SK-N-MC (cell line): ENCODE measurements at regions not wholly inside any gene's neighbourhood (a gene's known extent, or its start where the extent isn't known, plus 50 kb on each side); places are given as distances from the start of the nearest gene placed in this dataset.

Source experiments
- DNase-seq: peaks from one replicate; pipeline ENCODE4 v3.0.0-alpha.2; 2011; ENCODE audit warnings: low read depth, low spot score
- H3K27ac ChIP-seq: fragments of 200-600 bp; sonication (generic); 2 replicates; pipeline ENCODE4 v1.5.1; 2016; ENCODE audit warnings: mixed run types
- H3K36me3 ChIP-seq: fragments of 200-600 bp; sonication (generic); 2 replicates; pipeline ENCODE4 v1.6.1; 2017; ENCODE audit warnings: antibody characterized with exemption, low read length, mixed read lengths; ENCODE audit not compliant: insufficient read depth
- H3K4me3 ChIP-seq: fragments of 200-600 bp; sonication (generic); 2 replicates; pipeline ENCODE4 v1.5.1; 2016
- H3K9ac ChIP-seq: fragments of 200-600 bp; sonication (generic); 2 replicates; pipeline ENCODE4 v1.8.0; 2017; ENCODE audit warnings: mixed run types, mixed read lengths; ENCODE audit not compliant: insufficient read length
- H3K9me3 ChIP-seq: fragments of 200-600 bp; sonication (generic); 2 replicates; pipeline ENCODE4 v1.6.1; 2017; ENCODE audit warnings: low read depth, mild to moderate bottlenecking, antibody characterized with exemption, low read length, moderate library complexity, mixed read lengths
- EZH2 ChIP-seq: fragments of 200-600 bp; sonication (generic); IDR thresholded peaks from one replicate; pipeline ENCODE4 v1.6.1; 2017; ENCODE audit warnings: antibody characterized with exemption
- FOXP2 ChIP-seq: optimal IDR thresholded peaks from 2 replicates; pipeline ENCODE3; 2011; ENCODE audit warnings: mild to moderate bottlenecking, moderate library complexity; ENCODE audit not compliant: insufficient read depth; ENCODE audit errors: extremely low read length, control extremely low read depth
- POLR2AphosphoS5 ChIP-seq: IDR thresholded peaks from 2 replicates; pipeline ENCODE4 v1.6.1; 2012; ENCODE audit warnings: mild to moderate bottlenecking, low read depth, low read length, borderline replicate concordance

DNA sequence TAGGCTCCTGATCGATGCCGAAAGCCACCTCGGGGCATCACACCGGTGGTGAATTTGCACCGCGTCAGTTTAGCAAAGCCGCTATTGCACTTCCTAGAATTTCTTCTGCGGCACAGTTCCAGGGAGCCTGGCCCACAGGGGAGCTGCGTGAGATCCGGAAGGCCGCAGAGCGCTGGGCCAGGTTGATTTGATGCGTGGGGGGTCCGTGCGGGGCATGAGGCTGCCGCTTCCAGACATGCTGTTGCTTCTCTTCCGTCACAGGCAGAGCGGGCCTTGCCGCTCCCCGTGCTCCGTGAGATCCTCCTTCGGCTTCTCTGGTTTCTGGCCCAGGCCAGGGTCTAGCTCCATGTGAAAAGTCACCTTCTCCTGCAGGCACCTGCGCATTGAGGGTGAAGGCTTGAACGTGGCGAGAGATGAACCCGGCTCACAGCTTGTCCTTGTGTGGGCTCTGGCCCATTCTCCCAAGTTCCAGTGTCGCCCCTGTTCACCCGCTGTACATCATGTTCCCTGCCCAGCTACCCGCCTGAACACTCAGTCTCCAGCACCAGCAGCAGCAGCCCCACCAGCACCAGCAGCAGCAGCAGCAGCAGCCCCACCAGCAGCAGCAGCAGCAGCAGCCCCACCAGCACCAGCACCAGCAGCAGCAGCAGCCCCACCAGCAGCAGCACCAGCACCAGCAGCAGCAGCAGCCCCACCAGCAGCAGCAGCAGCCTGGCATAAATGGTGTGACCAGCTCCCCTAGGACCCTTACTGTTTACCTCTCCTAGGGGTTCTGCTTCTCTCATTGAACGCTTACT is 131.2 kb downstream of the TRIML1 start:
- H3K36me3 ChIP-seq, result no peaks in the 10 kb centered on the region
- H3K9me3 ChIP-seq, result no peaks in the 10 kb centered on the region
- H3K4me3 ChIP-seq, result no peak overlapping the region
- DNase-seq, result no peak
- no peak for TF ChIP-seq FOXP2
- TF ChIP-seq EZH2, result no peak
- TF ChIP-seq POLR2AphosphoS5, result no peak
- H3K27ac ChIP-seq, result no peak overlapping the region
- no peak overlapping the region for H3K9ac ChIP-seq

GRCh38 chr4:188275686-188276085 is 136.4 kb downstream of the TRIML1 start:
- Histone ChIP-seq H3K9me3 (no peaks in the 10 kb centered on the region), H3K4me3 (no peak overlapping the region), H3K36me3 (no peaks in the 10 kb centered on the region), H3K27ac (no peak overlapping the region), H3K9ac (no peak overlapping the region)
- no peak for TF ChIP-seq FOXP2
- TF ChIP-seq POLR2AphosphoS5, result no peak
- TF ChIP-seq EZH2, result no peak
- DNase-seq, result no peak

GRCh38 chr4:188279184-188279583 is 139.9 kb downstream of the TRIML1 start:
- H3K9me3 ChIP-seq, result no peaks in the 10 kb centered on the region
- no peak overlapping the region for H3K4me3 ChIP-seq
- no peak for TF ChIP-seq EZH2
- TF ChIP-seq FOXP2, result no peak
- no peak overlapping the region for H3K27ac ChIP-seq
- no peaks in the 10 kb centered on the region for H3K36me3 ChIP-seq
- H3K9ac ChIP-seq, result no peak overlapping the region
- DNase-seq, result no peak

- Histone ChIP-seq H3K4me3 (no peak overlapping the region), H3K9me3 (no peaks in the 10 kb centered on the region), H3K36me3 (no peaks in the 10 kb centered on the region), H3K27ac (no peak overlapping the region), H3K9ac (no peak overlapping the region)
- TF ChIP-seq POLR2AphosphoS5, result no peak
- no peak for TF ChIP-seq FOXP2
- TF ChIP-seq EZH2, result no peak
- DNase-seq, result no peak
Observed at GRCh38 chr4:188282471-188283232, 143.4 kb downstream of the TRIML1 start.

GRCh38 chr4:188287169-188287894 is 148.1 kb downstream of the TRIML1 start:
- H3K36me3 ChIP-seq, result no peaks in the 10 kb centered on the region
- peak; percentile 62 for TF ChIP-seq EZH2
- no peak for TF ChIP-seq POLR2AphosphoS5

GRCh38 chr4:188289531-188290125 is 150.4 kb downstream of the TRIML1 start:
- Histone ChIP-seq H3K4me3 (no peak overlapping the region), H3K9ac (no peak overlapping the region), H3K27ac (no peak overlapping the region), H3K9me3 (no peaks in the 10 kb centered on the region), H3K36me3 (no peaks in the 10 kb centered on the region)
- TF ChIP-seq EZH2 (no peak), FOXP2 (no peak), POLR2AphosphoS5 (no peak)
- DNase-seq, result no peak

More at GRCh38 chr4:188287169-188287894, 148.1 kb downstream of the TRIML1 start:
- no peak overlapping the region for H3K9ac ChIP-seq
- H3K27ac ChIP-seq, result no peak overlapping the region
- DNase-seq, result no peak
- H3K4me3 ChIP-seq, result no peak overlapping the region
- H3K9me3 ChIP-seq, result no peaks in the 10 kb centered on the region

DNA sequence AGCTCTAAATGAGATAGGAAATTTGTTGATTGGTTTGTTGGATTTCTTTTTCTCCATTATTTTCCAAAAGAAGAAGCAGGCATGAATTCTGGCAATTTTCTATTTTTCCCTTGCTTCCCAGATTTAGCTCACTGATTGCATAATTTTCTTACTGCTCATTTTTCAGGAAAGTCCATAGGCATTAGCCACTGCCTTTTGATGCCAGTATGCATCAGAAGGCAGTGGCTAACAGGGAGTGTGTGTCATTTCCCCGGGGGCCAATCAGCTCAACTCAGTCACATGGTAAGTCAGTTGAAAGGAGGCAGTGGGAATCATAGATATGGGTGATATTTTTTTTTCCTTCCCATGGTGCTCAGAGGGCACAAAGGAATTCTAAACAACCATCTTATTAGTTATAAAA is 156.7 kb downstream of the TRIML1 start:
- Histone ChIP-seq H3K9me3 (no peaks in the 10 kb centered on the region), H3K27ac (no peak overlapping the region), H3K36me3 (no peaks in the 10 kb centered on the region), H3K4me3 (no peak overlapping the region), H3K9ac (no peak overlapping the region)
- no peak for DNase-seq
- TF ChIP-seq POLR2AphosphoS5 (no peak), FOXP2 (no peak), EZH2 (no peak)

GRCh38 chr4:188296331-188296730 is 157.1 kb downstream of the TRIML1 start:
- no peaks in the 10 kb centered on the region for H3K9me3 ChIP-seq
- H3K4me3 ChIP-seq, result no peak overlapping the region
- no peak overlapping the region for H3K9ac ChIP-seq
- no peak for DNase-seq
- TF ChIP-seq POLR2AphosphoS5 (no peak), FOXP2 (no peak), EZH2 (no peak)
- no peaks in the 10 kb centered on the region for H3K36me3 ChIP-seq
- no peak overlapping the region for H3K27ac ChIP-seq
